ENCODE measurements at regions not wholly inside any gene's neighbourhood (a gene's known extent, or its start where the extent isn't known, plus 50 kb on each side); places are given as distances from the start of the nearest gene placed in this dataset.

DNA sequence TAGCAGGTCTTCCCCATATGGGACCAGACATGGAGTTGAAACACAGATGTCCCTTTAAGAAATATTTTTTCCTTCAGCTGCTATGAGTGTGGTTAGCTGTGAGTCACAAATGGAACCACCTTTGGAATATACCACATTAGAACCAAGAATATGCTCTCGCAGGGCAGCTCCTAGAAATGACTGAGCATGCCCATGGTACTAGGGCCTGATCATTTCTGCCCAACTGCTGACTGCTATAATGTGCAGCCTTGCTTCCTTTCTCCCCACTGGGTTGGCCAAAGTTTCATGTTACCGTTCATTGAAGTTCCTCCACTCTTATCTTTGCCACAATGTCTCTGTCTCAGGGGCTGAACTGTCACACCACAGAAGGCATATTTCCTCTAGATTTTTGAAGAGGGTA lies 1074.6 kb downstream of the FLRT2 start (continued):
- TF ChIP-seq NBN (IDR thresholded peaks at IDR 0.05), result no peak
- no peak for TF ChIP-seq ZNF24 (IDR thresholded peaks at IDR 0.05)
- TF ChIP-seq POLR2AphosphoS5 (IDR thresholded peaks at IDR 0.05; ENCODE audit: low read length), result no peak
- TF ChIP-seq, protein P1, sequence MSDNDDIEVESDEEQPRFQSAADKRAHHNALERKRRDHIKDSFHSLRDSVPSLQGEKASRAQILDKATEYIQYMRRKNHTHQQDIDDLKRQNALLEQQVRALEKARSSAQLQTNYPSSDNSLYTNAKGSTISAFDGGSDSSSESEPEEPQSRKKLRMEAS (IDR thresholded peaks at IDR 0.05; ENCODE audit: low read depth, low read length), result no peak

DNA sequence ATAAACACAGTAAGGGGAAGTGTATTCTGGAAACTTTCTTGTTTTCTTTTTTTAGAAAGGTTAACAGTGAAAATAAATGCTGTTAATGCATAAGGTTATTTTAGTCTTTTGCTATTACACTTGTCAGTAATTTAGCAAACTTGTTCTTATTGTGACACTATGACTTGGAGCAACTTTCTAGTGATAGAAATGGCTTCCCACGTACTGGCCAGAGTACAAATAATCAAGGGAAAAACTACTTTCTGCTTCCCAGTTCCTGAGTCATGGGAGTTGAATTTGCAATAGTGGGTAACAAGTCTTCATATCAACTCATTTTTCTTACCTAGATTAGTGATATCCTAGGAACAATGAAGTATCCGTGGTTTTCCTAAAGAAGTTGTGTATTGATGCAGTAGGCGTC lies 1072.3 kb downstream of the FLRT2 start:
- no TSS peak for BruUV-seq (replicated peaks)
- SMC1A ChIA-PET (ENCODE audit: uncharacterized antibody, unreplicated experiment), result no interaction called here

More for the DNA sequence above, 1072.3 kb downstream of the FLRT2 start:
- FAIRE-seq, result no peak
- 2% methylated on average over 3 of the region's 3 CpGs for WGBS (ENCODE audit: insufficient coverage, insufficient replicate concordance, low lambda C conversion rate, missing lambda C conversion rate)
- no peak overlapping the region for H2AFZ ChIP-seq (ENCODE audit: control insufficient read depth, low read depth, low read length)
- H3K4me2 ChIP-seq (ENCODE audit: control insufficient read depth, insufficient read depth), result no peak overlapping the region
- no peaks in the 10 kb centered on the region for H3K79me2 ChIP-seq (ENCODE audit: control insufficient read depth, insufficient read depth, low read length)
- H3K9me3 ChIP-seq (replicated peaks; ENCODE audit: control insufficient read depth, insufficient read depth, low read length), result no peaks in the 10 kb centered on the region
- POLR2A ChIA-PET, result no interaction called here
- no peak for ATAC-seq
- no peak overlapping the region for H3K27ac ChIP-seq (ENCODE audit: control insufficient read depth, insufficient read depth)
- RAD21 ChIA-PET (ENCODE audit: unreplicated experiment), result no interaction called here
- in situ Hi-C loops (cut with MboI) (no loop called here), intact Hi-C loops (cut with micrococcal nuclease; ENCODE audit: unreplicated experiment) (no loop called here)
- H3K27me3 ChIP-seq (replicated peaks in 1 of 2; ENCODE audit: control insufficient read depth in 2 of 2, insufficient read depth in 2 of 2, low read length in 1 of 2), result no peaks in the 10 kb centered on the region
- no peak overlapping the region for H3K4me3 ChIP-seq
- DNase-seq (ENCODE audit: low read depth, low spot score), result no peak
- H3K4me1 ChIP-seq (ENCODE audit: control insufficient read depth, insufficient read depth, low read length), result no peaks in the 10 kb centered on the region
- H3K36me3 ChIP-seq (ENCODE audit: control insufficient read depth in 2 of 2, insufficient read depth in 2 of 2, low read length in 1 of 2), result no peaks in the 10 kb centered on the region
- CTCF ChIA-PET, result interaction anchor here (0.5 kb wide), 1 partner anchor 202 kb away, joined by 3 read pairs; no protein-coding TSS in a partner anchor
- TF ChIP-seq EP300 (IDR thresholded peaks at IDR 0.05; ENCODE audit: borderline replicate concordance in 1 of 2, control insufficient read depth in 1 of 2, low read depth in 2 of 2, low read length in 2 of 2) (no peak), ZNF274 (IDR thresholded peaks at IDR 0.05; ENCODE audit: insufficient read depth, insufficient read length) (no peak), IRF4 (IDR thresholded peaks at IDR 0.05; ENCODE audit: low read depth, low read length) (no peak), PML (IDR thresholded peaks at IDR 0.05; ENCODE audit: low read length) (no peak), NFIC (IDR thresholded peaks at IDR 0.05; ENCODE audit: low read depth, low read length) (no peak), MEF2A (IDR thresholded peaks at IDR 0.05; ENCODE audit: insufficient read depth, low read depth, low read length) (no peak), SMC3 (IDR thresholded peaks at IDR 0.05; ENCODE audit: borderline replicate concordance, low read length) (no peak), ETV6 (conservative IDR thresholded peaks at IDR 0.05 in 1 of 2, IDR thresholded peaks at IDR 0.05 in 1 of 2; ENCODE audit: borderline replicate concordance in 1 of 2, low read depth in 1 of 2) (no peak), TCF3 (IDR thresholded peaks at IDR 0.05; ENCODE audit: borderline replicate concordance, insufficient read depth, low read depth, low read length) (no peak), ATF7 (IDR thresholded peaks at IDR 0.05; ENCODE audit: low read depth) (no peak), FOS (IDR thresholded peaks at IDR 0.05; ENCODE audit: borderline replicate concordance, extremely low read depth, insufficient read length) (no peak)
- TF ChIP-seq, protein P2, sequence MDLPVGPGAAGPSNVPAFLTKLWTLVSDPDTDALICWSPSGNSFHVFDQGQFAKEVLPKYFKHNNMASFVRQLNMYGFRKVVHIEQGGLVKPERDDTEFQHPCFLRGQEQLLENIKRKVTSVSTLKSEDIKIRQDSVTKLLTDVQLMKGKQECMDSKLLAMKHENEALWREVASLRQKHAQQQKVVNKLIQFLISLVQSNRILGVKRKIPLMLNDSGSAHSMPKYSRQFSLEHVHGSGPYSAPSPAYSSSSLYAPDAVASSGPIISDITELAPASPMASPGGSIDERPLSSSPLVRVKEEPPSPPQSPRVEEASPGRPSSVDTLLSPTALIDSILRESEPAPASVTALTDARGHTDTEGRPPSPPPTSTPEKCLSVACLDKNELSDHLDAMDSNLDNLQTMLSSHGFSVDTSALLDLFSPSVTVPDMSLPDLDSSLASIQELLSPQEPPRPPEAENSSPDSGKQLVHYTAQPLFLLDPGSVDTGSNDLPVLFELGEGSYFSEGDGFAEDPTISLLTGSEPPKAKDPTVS (IDR thresholded peaks at IDR 0.05; ENCODE audit: low read depth, low read length), result no peak
- TF ChIP-seq, protein P3, sequence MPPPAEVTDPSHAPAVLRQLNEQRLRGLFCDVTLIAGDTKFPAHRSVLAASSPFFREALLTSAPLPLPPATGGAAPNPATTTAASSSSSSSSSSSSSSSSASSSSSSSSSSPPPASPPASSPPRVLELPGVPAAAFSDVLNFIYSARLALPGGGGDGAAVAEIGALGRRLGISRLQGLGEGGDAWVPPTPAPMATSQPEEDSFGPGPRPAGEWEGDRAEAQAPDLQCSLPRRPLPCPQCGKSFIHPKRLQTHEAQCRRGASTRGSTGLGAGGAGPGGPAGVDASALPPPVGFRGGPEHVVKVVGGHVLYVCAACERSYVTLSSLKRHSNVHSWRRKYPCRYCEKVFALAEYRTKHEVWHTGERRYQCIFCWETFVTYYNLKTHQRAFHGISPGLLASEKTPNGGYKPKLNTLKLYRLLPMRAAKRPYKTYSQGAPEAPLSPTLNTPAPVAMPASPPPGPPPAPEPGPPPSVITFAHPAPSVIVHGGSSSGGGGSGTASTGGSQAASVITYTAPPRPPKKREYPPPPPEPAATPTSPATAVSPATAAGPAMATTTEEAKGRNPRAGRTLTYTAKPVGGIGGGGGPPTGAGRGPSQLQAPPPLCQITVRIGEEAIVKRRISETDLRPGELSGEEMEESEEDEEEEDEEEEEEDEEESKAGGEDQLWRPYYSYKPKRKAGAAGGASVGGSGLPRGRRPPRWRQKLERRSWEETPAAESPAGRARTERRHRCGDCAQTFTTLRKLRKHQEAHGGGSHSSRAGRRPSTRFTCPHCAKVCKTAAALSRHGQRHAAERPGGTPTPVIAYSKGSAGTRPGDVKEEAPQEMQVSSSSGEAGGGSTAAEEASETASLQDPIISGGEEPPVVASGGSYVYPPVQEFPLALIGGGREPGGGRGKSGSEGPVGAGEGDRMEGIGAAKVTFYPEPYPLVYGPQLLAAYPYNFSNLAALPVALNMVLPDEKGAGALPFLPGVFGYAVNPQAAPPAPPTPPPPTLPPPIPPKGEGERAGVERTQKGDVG (CRISPR knock-in tag; IDR thresholded peaks at IDR 0.05), result no peak
- H4K20me1 ChIP-seq (ENCODE audit: control insufficient read depth, insufficient read depth), result no peaks in the 10 kb centered on the region
- H3K9ac ChIP-seq (ENCODE audit: control insufficient read depth, insufficient read depth, low read length), result no peak overlapping the region
